Mesendoderm (in vitro differentiated cells): ENCODE measurements at regions not wholly inside any gene's neighbourhood (a gene's known extent, or its start where the extent isn't known, plus 50 kb on each side); places are given as distances from the start of the nearest gene placed in this dataset.

Source experiments
- DNase-seq: peaks from one replicate; pipeline ENCODE4 v3.0.0; 2013
- H2AK5ac ChIP-seq: 2 replicates; pipeline ENCODE4 v1.6.1; 2013; ENCODE audit warnings: low read length, inconsistent platforms
- H2BK120ac ChIP-seq: 2 replicates; pipeline ENCODE4 v1.6.1; 2013; ENCODE audit warnings: low read depth, mild to moderate bottlenecking, low read length, moderate library complexity, mixed read lengths
- H2BK15ac ChIP-seq: replicated peaks from 2 replicates; pipeline ENCODE4 v1.6.1; 2013; ENCODE audit warnings: low read depth, mild to moderate bottlenecking, moderate library complexity
- H2BK5ac ChIP-seq: 2 replicates; pipeline ENCODE4 v1.6.1; 2013; ENCODE audit warnings: low read length, inconsistent platforms
- H3K18ac ChIP-seq: 2 replicates; pipeline ENCODE4 v1.6.1; 2013; ENCODE audit warnings: mild to moderate bottlenecking, low read length, mixed read lengths
- H3K23ac ChIP-seq: one replicate; pipeline ENCODE4 v1.6.1; 2013; ENCODE audit warnings: low read length
- H3K27ac ChIP-seq: 2 replicates; pipeline ENCODE4 v1.5.1; 2013; ENCODE audit warnings: low read depth, mild to moderate bottlenecking, inconsistent platforms, low read length, moderate library complexity
- H3K27me3 ChIP-seq: 2 replicates; pipeline ENCODE4 v1.6.1; 2013; ENCODE audit warnings: low read length, control low read depth, mild to moderate bottlenecking, inconsistent platforms; ENCODE audit not compliant: insufficient read depth, poor library complexity
- H3K36me3 ChIP-seq: 2 replicates; pipeline ENCODE4 v1.6.1; 2013; ENCODE audit warnings: low read length, inconsistent platforms; ENCODE audit not compliant: control insufficient read depth, insufficient read depth
- H3K4ac ChIP-seq: one replicate; pipeline ENCODE4 v1.6.1; 2013; ENCODE audit warnings: low read depth, mild to moderate bottlenecking, low read length, moderate library complexity
- H3K4me1 ChIP-seq: 2 replicates; pipeline ENCODE4 v1.6.1; 2013; ENCODE audit warnings: low read depth, low read length, inconsistent platforms; ENCODE audit not compliant: control insufficient read depth
- H3K4me2 ChIP-seq: 2 replicates; pipeline ENCODE4 v1.6.1; 2013; ENCODE audit warnings: low read length
- H3K4me3 ChIP-seq: 2 replicates; pipeline ENCODE4 v1.5.1; 2013; ENCODE audit warnings: mild to moderate bottlenecking, low read length
- H3K56ac ChIP-seq: one replicate; pipeline ENCODE4 v1.6.1; 2013; ENCODE audit warnings: low read length
- H3K79me1 ChIP-seq: 2 replicates; pipeline ENCODE4 v1.6.1; 2013; ENCODE audit warnings: low read length, inconsistent platforms
- H3K79me2 ChIP-seq: 2 replicates; pipeline ENCODE4 v1.6.1; 2013; ENCODE audit warnings: mild to moderate bottlenecking, low read length; ENCODE audit not compliant: control insufficient read depth, insufficient read depth
- H3K9ac ChIP-seq: 2 replicates; pipeline ENCODE4 v1.6.1; 2013; ENCODE audit warnings: low read length, inconsistent platforms
- H4K5ac ChIP-seq: one replicate; pipeline ENCODE4 v1.6.1; 2013; ENCODE audit warnings: low read length
- H4K8ac ChIP-seq: one replicate; pipeline ENCODE4 v1.6.1; 2013; ENCODE audit warnings: low read depth, mild to moderate bottlenecking, control low read depth, low read length, moderate library complexity
- WGBS: extraction: QIAGEN DNeasy Blood & Tissue Kit; methylation state at CpG from one replicate; pipeline ENCODE4 v1.1.7; 2013; ENCODE audit warnings: low lambda C conversion rate, missing lambda C conversion rate; ENCODE audit not compliant: insufficient coverage; ENCODE audit errors: extremely low coverage; 5-methylcytosine and 5-hydroxymethylcytosine counted together

DNA sequence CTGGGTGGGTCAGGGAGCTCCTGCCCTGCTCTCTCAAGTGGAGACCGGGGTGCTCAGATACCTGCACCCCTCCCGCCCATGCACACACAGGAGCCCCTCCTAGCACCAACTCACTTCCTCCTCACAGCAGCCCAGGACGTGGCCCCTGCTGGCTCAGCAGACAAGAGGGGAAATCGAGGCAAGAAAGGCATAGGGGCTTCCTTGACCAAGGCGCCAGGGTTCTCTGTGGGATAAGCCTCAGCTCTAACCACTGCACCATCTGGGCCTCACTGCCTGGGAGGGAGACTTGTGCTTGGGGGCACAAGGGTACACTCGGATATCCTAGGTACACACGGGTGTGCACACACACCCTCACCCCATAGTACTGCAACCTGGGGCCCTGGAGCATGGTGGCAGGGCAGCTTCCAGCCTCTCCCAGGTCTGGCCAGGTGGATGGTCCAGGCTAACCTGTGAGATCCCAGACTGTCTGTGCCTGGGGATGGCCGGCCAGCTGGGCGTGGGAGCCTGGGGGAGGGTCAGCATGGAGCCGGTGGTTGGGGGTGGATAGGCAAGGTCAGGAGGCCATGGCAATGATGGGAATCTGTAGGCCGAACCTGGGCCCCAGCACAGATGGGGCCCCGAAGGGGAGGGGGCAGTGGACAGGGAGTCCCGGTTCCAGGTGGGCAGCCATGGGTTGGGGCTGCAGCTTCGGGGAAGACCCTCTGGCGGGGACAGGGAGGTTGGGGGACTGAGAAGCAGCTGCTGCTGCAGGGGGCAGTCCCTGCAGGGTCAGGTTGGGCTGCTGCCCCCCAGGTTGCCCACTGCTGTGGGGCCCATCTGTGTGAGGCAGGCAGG, 312.4 kb downstream of the TMEM121 start:
- no peak overlapping the region for H3K4me2 ChIP-seq
- no peak overlapping the region for H3K9ac ChIP-seq
- H3K18ac ChIP-seq = no peak overlapping the region
- H3K27me3 ChIP-seq = no peaks in the 10 kb centered on the region
- H2BK120ac ChIP-seq = no peak overlapping the region
- no peak overlapping the region for H4K8ac ChIP-seq
- WGBS = no CpG with 5 or more reads among the region's 15 CpGs
- H3K36me3 ChIP-seq = no peaks in the 10 kb centered on the region
- no peak overlapping the region for H3K4ac ChIP-seq
- H3K4me3 ChIP-seq = no peak overlapping the region
- no peaks in the 10 kb centered on the region for H3K79me1 ChIP-seq
- no peaks in the 10 kb centered on the region for H3K79me2 ChIP-seq
- H2BK15ac ChIP-seq = no peak overlapping the region
- H2AK5ac ChIP-seq = no peak overlapping the region
- no peak overlapping the region for H3K23ac ChIP-seq
- no peaks in the 10 kb centered on the region for H3K4me1 ChIP-seq
- no peak overlapping the region for H3K27ac ChIP-seq
- no peak for DNase-seq
- no peak overlapping the region for H2BK5ac ChIP-seq
- no peak overlapping the region for H3K56ac ChIP-seq
- no peak overlapping the region for H4K5ac ChIP-seq

DNA sequence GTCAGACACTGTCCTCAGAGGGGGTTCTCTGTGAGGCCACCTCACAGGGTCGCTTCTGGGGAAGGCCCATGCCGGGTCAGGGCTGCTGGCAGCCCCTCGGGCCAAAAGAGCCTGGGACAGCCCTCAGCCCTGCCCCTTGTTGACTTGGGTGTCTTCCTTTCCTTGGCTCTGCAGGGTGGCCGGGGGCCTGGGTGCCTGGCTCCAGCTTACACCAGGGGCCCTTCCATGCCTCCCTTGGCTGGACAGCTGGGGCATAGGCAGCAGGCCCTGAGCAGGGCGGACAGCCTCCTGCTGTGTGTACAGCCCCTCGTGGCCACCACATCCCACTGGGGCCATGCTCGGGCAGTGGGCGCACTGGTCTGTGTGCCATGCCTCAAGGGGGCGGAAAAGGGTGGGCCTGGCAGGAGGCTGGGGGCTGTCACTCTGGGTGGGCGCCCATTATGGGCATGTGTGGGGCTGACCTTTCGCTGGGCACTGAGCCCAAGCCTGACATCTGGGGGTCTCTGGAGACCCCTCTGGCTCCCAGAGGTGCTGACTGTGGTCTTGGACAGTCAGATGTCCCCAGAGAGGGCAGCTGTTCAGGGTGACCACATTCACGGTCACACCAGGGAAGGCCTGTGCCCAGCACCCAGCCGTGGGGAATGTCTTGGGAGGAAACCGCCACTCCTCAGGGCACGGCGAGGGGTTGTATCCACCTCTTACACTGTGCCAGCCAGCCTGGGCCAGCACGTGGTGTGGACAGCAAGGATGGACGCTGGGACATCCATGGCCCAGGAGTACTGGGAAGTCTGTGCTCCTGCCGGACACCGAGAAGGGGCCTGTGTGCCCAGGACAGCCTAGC, 313.3 kb downstream of the TMEM121 start:
- no peak overlapping the region for H2BK15ac ChIP-seq
- H3K4me1 ChIP-seq = no peaks in the 10 kb centered on the region
- H4K5ac ChIP-seq = no peak overlapping the region
- H3K79me1 ChIP-seq = no peaks in the 10 kb centered on the region
- no peak overlapping the region for H2AK5ac ChIP-seq
- H3K4me3 ChIP-seq = no peak overlapping the region
- no peak overlapping the region for H2BK120ac ChIP-seq
- DNase-seq = no peak
- no CpG with 5 or more reads among the region's 20 CpGs for WGBS
- H3K4ac ChIP-seq = no peak overlapping the region
- H3K27ac ChIP-seq = no peak overlapping the region
- no peaks in the 10 kb centered on the region for H3K79me2 ChIP-seq
- H4K8ac ChIP-seq = no peak overlapping the region
- H3K36me3 ChIP-seq = no peaks in the 10 kb centered on the region
- no peaks in the 10 kb centered on the region for H3K27me3 ChIP-seq
- H3K18ac ChIP-seq = no peak overlapping the region
- no peak overlapping the region for H3K23ac ChIP-seq
- H3K9ac ChIP-seq = no peak overlapping the region
- H2BK5ac ChIP-seq = no peak overlapping the region
- H3K4me2 ChIP-seq = no peak overlapping the region
- no peak overlapping the region for H3K56ac ChIP-seq

DNA sequence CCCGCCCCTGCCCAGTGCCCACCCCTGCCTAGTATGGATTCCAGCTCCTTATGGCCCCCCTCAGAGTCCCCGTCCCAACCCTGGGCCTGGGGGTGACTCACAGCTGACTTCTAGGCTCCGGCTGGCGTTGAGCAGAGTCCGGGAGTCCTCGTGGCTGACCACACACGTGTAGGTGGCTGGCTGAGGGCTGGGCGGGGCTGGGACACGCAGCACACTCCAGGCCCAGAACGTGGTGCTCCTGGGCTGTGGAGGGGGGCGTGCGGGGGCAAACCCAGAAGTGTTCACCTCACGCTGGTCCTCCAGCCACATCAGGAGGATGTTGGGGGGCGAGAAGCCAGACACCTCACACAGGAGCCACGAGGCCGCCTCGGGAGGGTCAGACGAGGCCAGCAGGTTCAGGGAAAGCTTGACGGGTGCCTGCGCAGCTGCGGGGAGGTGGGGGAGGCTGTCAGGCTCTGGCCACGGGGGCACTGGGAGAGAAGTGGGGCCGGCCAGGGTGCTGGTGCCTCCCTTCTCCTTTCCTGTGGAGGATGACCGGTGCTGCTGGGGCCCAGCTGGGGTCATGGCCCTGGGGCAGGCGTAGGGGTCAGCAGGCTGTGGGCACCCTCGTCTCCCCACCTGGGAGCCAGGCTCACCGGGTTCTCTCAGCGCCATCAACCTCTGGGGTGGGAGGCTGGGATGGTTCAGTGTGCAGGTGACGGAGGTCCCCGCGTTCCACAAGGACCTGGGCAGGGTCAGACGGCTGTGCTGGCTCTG, 314.1 kb downstream of the TMEM121 start:
- Histone ChIP-seq H3K79me2 (no peaks in the 10 kb centered on the region), H3K27me3 (no peaks in the 10 kb centered on the region), H2AK5ac (no peak overlapping the region), H3K23ac (no peak overlapping the region), H2BK5ac (no peak overlapping the region), H3K36me3 (no peaks in the 10 kb centered on the region), H2BK120ac (no peak overlapping the region), H4K8ac (no peak overlapping the region), H3K27ac (no peak overlapping the region), H3K4me3 (no peak overlapping the region), H3K4me2 (no peak overlapping the region), H3K4ac (no peak overlapping the region), H4K5ac (no peak overlapping the region), H3K79me1 (no peaks in the 10 kb centered on the region), H3K56ac (no peak overlapping the region), H3K18ac (no peak overlapping the region), H3K9ac (no peak overlapping the region), H2BK15ac (no peak overlapping the region), H3K4me1 (no peaks in the 10 kb centered on the region)
- no peak for DNase-seq
- WGBS = no CpG with 5 or more reads among the region's 32 CpGs

DNA sequence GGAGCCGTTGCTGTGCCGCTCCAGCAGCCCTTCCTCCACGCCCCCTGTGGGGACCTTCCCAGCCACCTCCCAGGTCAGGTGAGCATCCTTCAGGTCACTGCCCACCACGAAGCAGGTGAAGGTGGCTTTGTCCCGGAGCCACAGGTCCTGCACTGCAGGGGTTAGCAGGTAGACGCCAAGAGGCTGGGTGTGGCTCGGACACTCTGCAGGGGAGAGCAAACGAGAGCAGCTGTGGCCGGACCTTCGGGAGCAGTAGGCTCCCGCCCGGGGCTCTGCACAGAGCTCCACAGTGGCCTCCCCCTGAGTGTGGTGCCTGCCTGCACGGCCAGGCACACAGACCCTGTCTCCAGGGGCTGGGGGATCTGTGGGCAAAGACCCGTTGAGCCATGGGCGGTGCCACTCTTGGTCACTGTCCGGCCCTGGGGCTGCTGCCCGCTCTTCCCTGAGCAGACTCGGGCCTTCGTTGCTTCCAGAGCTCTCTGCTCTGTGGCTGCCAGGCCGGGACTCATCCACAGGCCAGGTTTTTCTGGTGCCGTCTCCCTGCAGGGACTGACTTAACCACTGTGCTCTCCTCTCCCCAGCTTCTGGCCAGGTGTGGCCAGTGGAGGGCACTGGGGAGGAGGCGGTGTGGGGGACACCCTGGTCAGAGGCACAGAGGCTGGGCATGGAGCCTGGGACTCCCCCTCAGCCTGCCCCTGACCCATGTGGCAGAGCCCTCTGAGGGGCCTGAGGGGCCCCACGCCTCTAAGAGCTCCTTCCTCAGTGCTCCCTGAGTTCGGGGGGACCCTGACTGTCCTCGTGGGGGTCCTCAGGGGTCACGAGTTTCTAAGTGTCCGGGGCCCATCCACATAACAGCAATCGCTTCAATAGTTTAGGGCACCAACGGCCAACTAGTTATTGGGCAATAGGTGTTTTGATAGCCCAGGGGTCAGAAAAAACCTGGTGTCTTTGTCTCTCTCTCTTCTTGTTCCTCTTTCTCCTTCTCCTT, 314.9 kb downstream of the TMEM121 start:
- no peaks in the 10 kb centered on the region for H3K27me3 ChIP-seq
- H2BK5ac ChIP-seq = no peak overlapping the region
- H2BK120ac ChIP-seq = no peak overlapping the region
- no peak overlapping the region for H4K8ac ChIP-seq
- H3K4me3 ChIP-seq = no peak overlapping the region
- no peak overlapping the region for H3K9ac ChIP-seq
- H2AK5ac ChIP-seq = no peak overlapping the region
- H3K4me2 ChIP-seq = no peak overlapping the region
- H3K23ac ChIP-seq = no peak overlapping the region
- DNase-seq = no peak
- no peak overlapping the region for H3K27ac ChIP-seq
- no peak overlapping the region for H3K56ac ChIP-seq
- no peaks in the 10 kb centered on the region for H3K79me1 ChIP-seq
- H3K4ac ChIP-seq = no peak overlapping the region
- no peaks in the 10 kb centered on the region for H3K36me3 ChIP-seq
- H2BK15ac ChIP-seq = no peak overlapping the region
- WGBS = no CpG with 5 or more reads among the region's 29 CpGs
- H3K18ac ChIP-seq = no peak overlapping the region
- no peaks in the 10 kb centered on the region for H3K79me2 ChIP-seq
- H4K5ac ChIP-seq = no peak overlapping the region
- no peaks in the 10 kb centered on the region for H3K4me1 ChIP-seq

DNA sequence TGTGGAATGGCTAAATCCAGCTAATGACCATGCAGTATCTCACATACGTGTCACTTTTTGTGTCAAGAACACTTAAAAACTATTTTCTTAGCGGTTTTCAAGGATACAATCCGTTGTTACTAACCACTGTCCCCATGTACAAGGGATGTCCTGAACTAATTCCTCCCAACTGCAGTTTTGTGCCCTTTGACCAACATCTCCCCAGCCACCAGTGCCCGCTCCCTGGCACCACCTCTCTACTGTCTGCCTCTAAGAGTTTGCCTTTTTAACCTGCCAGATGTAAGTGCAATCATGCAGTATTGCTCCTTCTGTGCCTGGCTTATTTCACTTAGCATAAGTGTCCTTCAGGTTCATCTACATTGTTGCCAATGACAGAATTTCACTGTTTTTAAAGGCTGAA, 315.7 kb downstream of the TMEM121 start:
- no peaks in the 10 kb centered on the region for H3K79me1 ChIP-seq
- no peak overlapping the region for H3K18ac ChIP-seq
- no peak overlapping the region for H3K4ac ChIP-seq
- H3K27ac ChIP-seq = no peak overlapping the region
- H3K79me2 ChIP-seq = no peaks in the 10 kb centered on the region
- no peak overlapping the region for H3K9ac ChIP-seq
- no peak overlapping the region for H2BK120ac ChIP-seq
- H3K4me1 ChIP-seq = no peaks in the 10 kb centered on the region
- H3K23ac ChIP-seq = no peak overlapping the region
- no peak overlapping the region for H4K5ac ChIP-seq
- no peak overlapping the region for H4K8ac ChIP-seq
- no peak for DNase-seq
- no peaks in the 10 kb centered on the region for H3K27me3 ChIP-seq
- no peak overlapping the region for H3K4me3 ChIP-seq
- H3K56ac ChIP-seq = no peak overlapping the region
- no peak overlapping the region for H2BK5ac ChIP-seq
- H3K36me3 ChIP-seq = no peaks in the 10 kb centered on the region
- no CpG with 5 or more reads among the region's 4 CpGs for WGBS
- no peak overlapping the region for H3K4me2 ChIP-seq
- no peak overlapping the region for H2AK5ac ChIP-seq
- no peak overlapping the region for H2BK15ac ChIP-seq
